GM21737 (cell line): ENCODE measurements at regions not wholly inside any gene's neighbourhood (a gene's known extent, or its start where the extent isn't known, plus 50 kb on each side); places are given as distances from the start of the nearest gene placed in this dataset.

Experiments
- ATAC-seq: cut with Tn5 transposase; IDR thresholded peaks from one replicate; pipeline ENCODE4 v1.9.1; 2021; ENCODE audit warnings: mild to moderate bottlenecking, moderate library complexity; ENCODE audit not compliant: unreplicated experiment

GRCh38 chr14:99093532-99094517, 178.2 kb downstream of the BCL11B start:
- no peak for ATAC-seq

DNA sequence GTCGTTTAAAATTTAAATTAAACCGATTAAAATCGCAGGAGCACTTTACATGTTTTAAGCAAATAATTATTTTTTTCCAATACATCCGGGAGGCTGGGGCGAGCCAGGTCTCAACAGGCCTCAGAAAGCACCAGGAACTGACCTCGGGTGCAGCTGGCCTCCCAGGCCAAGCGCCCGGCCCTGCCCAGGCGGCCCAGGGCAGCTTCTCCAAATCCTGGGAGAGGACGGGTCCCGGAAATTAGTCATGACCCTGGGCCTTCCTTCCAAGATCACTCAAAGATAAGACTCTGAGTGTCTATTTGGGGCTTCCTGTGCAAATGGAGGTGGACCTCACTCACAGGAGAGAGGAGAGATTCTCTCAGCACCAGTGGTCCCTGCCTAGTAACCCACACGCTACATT, 177.1 kb downstream of the BCL11B start:
- ATAC-seq, result no peak

DNA sequence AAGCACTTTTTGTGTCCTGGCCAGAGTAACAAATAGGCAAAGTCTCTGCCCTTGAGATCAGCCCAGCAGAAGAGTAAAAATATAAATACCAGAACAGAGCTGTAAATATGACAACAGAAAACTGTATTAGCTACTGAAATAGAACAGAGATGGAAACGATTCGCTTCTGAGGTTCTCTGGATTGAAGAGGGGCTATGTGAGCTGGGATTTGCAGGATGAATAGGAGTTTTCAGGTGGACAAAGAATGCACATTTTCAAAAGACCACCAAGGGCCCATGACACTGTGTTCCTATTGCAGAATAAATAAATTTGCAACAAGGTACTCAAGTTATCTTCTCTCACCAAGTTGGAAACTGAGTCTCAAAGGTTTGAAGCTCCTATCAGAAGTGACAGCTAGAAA, 176.6 kb downstream of the BCL11B start:
- no peak for ATAC-seq

- no peak for ATAC-seq
These were observed 173.8 kb downstream of the BCL11B start for GRCh38 chr14:99098199-99098598.

- ATAC-seq, result no peak
These were observed 172.8 kb downstream of the BCL11B start for GRCh38 chr14:99099051-99099787.

- no peak for ATAC-seq
These were observed 171.3 kb downstream of the BCL11B start for GRCh38 chr14:99100497-99101270.

- ATAC-seq, result no peak
These were observed 170.0 kb downstream of the BCL11B start for GRCh38 chr14:99101855-99102461.

- no peak for ATAC-seq
These were observed 155.2 kb downstream of the BCL11B start for GRCh38 chr14:99116741-99117295.

DNA sequence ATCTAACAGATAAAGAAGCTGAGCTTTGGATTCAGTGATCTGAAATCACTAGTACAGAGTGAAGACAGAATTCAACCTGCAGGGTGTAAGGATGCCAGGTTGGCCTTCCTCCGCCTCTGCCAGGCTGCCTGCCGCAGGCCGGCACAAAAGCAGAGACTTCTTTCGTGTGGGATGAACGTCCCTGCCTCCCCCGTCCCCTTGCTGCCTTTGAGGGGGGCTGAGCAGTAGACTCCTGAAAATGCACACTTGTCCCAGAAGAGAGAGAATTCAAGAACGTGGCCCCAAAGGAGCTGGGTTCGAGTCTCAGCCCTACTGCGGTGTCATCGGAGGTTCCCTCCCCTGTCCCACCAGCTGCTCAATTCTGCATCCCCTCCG, 154.3 kb downstream of the BCL11B start:
- ATAC-seq, result no peak

DNA sequence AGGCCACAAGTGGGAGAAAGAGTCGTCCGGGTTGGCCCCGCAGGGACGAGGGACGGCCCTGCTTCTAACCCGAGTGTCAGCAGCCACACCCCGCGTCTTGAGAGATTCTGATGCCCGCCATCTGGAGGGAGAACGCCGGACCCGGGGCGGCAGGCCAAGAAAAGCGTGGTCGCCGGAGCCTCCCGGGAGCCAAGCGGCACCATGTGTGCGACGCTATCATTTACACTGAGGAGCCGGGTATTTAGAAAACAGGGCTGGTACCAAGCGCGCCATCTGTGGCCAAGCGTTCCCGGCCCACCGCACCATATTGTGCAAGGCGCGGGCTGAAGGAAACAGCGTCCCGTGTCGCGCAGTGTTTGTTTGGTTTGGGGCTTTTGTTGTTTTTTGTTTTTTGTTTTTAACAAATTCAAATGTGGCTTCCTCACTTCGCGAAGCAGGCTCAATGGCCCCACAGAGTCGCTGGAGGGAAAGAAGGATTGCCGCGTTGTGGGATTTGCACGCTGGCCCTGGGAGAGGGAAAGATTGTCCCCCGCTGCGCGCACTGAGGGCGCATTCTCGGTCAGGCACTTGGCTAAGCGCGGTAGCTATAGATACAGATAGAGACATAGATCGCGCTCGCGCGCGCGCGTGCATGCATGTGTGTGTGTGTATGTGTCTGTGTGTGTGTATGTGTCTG, 153.8 kb downstream of the BCL11B start:
- no peak for ATAC-seq

- no peak for ATAC-seq
These were observed 153.1 kb downstream of the BCL11B start for GRCh38 chr14:99118946-99119345.
